ENCODE measurements at regions not wholly inside any gene's neighbourhood (a gene's known extent, or its start where the extent isn't known, plus 50 kb on each side); places are given as distances from the start of the nearest gene placed in this dataset.

GRCh38 chr3:164748626-164749025 is 329.7 kb downstream of the SI start:
- TF ChIP-seq BACH1 (tag; IDR thresholded peaks at IDR 0.05), result no peak
- no peak for TF ChIP-seq PHF8 (IDR thresholded peaks at IDR 0.05; ENCODE audit: borderline replicate concordance, low read length)
- TF ChIP-seq ZFX (CRISPR knock-in tag; IDR thresholded peaks at IDR 0.05), result no peak
- no peak for TF ChIP-seq CTCF (IDR thresholded peaks at IDR 0.05 in 2 of 3, conservative IDR thresholded peaks at IDR 0.05 in 1 of 3; ENCODE audit: insufficient read depth in 2 of 3, low read depth in 1 of 3, low read length in 3 of 3)
- TF ChIP-seq CHD2 (IDR thresholded peaks at IDR 0.05; ENCODE audit: low read depth, low read length), result no peak
- no peak for TF ChIP-seq TAF1 (IDR thresholded peaks at IDR 0.05; ENCODE audit: control insufficient read depth, extremely low read depth, insufficient read depth, low read length, severe bottlenecking)
- TF ChIP-seq TCF7L2 (IDR thresholded peaks at IDR 0.05; ENCODE audit: low read depth, low read length), result no peak
- no peak for TF ChIP-seq GTF2E2 (tag; IDR thresholded peaks at IDR 0.05)
